NAMALWA (cell line): ENCODE measurements at regions not wholly inside any gene's neighbourhood (a gene's known extent, or its start where the extent isn't known, plus 50 kb on each side); places are given as distances from the start of the nearest gene placed in this dataset.

Experiments
- DNase-seq: peaks from one replicate; pipeline ENCODE4 v3.0.0-alpha.2; 2015; ENCODE audit warnings: low spot score

GRCh38 chr13:80451641-80452040, 110.7 kb upstream of the SPRY2 start:
- DNase-seq, result no peak

- no peak for DNase-seq
These were observed 109.5 kb upstream of the SPRY2 start for GRCh38 chr13:80450386-80450785.

- DNase-seq, result no peak
These were observed 107.8 kb upstream of the SPRY2 start for GRCh38 chr13:80448725-80449124.

GRCh38 chr13:80447747-80448146, 106.8 kb upstream of the SPRY2 start:
- DNase-seq, result no peak

- DNase-seq, result peak; percentile 40
These were observed 103.5 kb upstream of the SPRY2 start for GRCh38 chr13:80444240-80445015.

GRCh38 chr13:80442609-80443008, 101.7 kb upstream of the SPRY2 start:
- no peak for DNase-seq

- DNase-seq, result peak; percentile 41
These were observed 101.0 kb upstream of the SPRY2 start for GRCh38 chr13:80441968-80442367.

GRCh38 chr13:80438521-80438920, 97.6 kb upstream of the SPRY2 start:
- DNase-seq, result no peak

- no peak for DNase-seq
These were observed 96.3 kb upstream of the SPRY2 start for GRCh38 chr13:80437231-80437630.

GRCh38 chr13:80436571-80437169, 95.7 kb upstream of the SPRY2 start:
- no peak for DNase-seq

GRCh38 chr13:80430561-80430960, 89.6 kb upstream of the SPRY2 start:
- no peak for DNase-seq

- no peak for DNase-seq
These were observed 87.6 kb upstream of the SPRY2 start for GRCh38 chr13:80428349-80429096.

GRCh38 chr13:80419416-80419815, 78.5 kb upstream of the SPRY2 start:
- DNase-seq, result no peak

GRCh38 chr13:80413611-80414010, 72.7 kb upstream of the SPRY2 start:
- no peak for DNase-seq

GRCh38 chr13:80408270-80408669, 67.3 kb upstream of the SPRY2 start:
- DNase-seq, result no peak

GRCh38 chr13:80400865-80401426, 60.0 kb upstream of the SPRY2 start:
- peak; percentile 43 for DNase-seq

GRCh38 chr13:80400164-80400864, 59.4 kb upstream of the SPRY2 start:
- DNase-seq, result peak; percentile 45

GRCh38 chr13:80399340-80400163, 58.6 kb upstream of the SPRY2 start:
- peak; percentile 59 for DNase-seq
